ENCODE measurements at regions not wholly inside any gene's neighbourhood (a gene's known extent, or its start where the extent isn't known, plus 50 kb on each side); places are given as distances from the start of the nearest gene placed in this dataset.

DNA sequence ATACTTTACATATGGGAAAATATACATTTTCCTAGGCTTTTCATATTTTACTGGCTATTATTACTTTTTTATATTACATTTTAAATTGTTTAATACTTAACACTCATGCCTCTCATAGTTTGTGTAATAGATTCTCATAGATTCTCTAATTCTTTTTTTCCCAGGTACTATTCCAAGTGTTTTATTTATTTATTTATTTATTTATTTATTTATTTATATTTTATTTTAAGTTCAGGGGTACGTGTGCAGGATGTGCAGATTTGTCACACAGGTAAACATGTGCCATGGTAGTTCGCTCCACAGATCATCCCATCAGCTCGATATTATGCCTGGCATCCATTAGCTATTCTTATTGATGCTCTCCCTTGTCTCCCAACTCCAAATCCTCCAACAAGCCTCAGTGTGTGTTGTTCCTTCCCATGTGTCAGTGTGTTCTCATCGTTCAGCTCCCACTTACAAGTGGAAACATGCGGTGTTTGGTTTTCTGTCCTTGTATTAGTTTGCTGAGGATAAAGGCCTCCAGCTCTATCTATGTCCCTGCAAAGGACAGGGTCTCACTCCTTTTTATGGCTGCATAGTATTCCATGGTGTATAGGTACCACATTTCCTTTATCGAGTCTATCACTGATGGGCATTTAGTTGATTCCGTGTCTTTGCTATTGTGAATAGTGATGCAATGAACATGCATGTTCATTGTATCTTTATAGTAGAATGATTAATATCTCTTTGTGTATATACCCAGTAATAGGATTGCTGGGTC, 205.4 kb upstream of the P2RY1 start:
- DNase-seq: no peak
- Histone ChIP-seq H2BK5ac (ENCODE audit: insufficient read length, low read length) (no peak overlapping the region), H4K5ac (ENCODE audit: insufficient read length, low read depth, low read length) (no peak overlapping the region), H2AK5ac (ENCODE audit: insufficient read length, low read length) (no peak overlapping the region), H3K23me2 (ENCODE audit: insufficient read length, low read depth, low read length, poor library complexity, severe bottlenecking) (no peaks in the 10 kb centered on the region), H3K9me3 (ENCODE audit: control insufficient read depth, low read depth, low read length) (no peaks in the 10 kb centered on the region), H3K79me2 (ENCODE audit: insufficient read depth, low read length) (no peaks in the 10 kb centered on the region), H3K79me1 (ENCODE audit: insufficient read depth, low read depth, low read length, poor library complexity, severe bottlenecking) (no peaks in the 10 kb centered on the region), H2AFZ (ENCODE audit: low read length) (no peak overlapping the region), H2BK20ac (ENCODE audit: low read depth, low read length, poor library complexity, severe bottlenecking) (no peak overlapping the region), H3K9ac (ENCODE audit: extremely low read depth, insufficient read length, low read length) (no peak overlapping the region), H4K8ac (replicated peaks; ENCODE audit: insufficient read length, low read depth, low read length) (no peak overlapping the region), H3K27me3 (ENCODE audit: insufficient read depth, low read length) (no peaks in the 10 kb centered on the region), H3K27ac (ENCODE audit: insufficient read length, low read depth, low read length) (no peak overlapping the region), H3K23ac (ENCODE audit: insufficient read length, low read depth, low read length) (no peak overlapping the region), H4K91ac (ENCODE audit: insufficient read length, low read depth, low read length) (no peak overlapping the region), H3K56ac (ENCODE audit: insufficient read length, low read depth, low read length) (no peak overlapping the region), H3K4ac (ENCODE audit: low read depth, low read length) (no peak overlapping the region), H2BK15ac (ENCODE audit: low read depth, low read length) (no peak overlapping the region), H3K14ac (ENCODE audit: insufficient read depth, low read length) (no peak overlapping the region), H3K4me2 (ENCODE audit: insufficient read depth, insufficient read length, low read length) (no peak overlapping the region), H3T11ph (ENCODE audit: low read length) (no peak overlapping the region), H4K20me1 (ENCODE audit: control insufficient read depth, insufficient read depth, insufficient read length) (no peaks in the 10 kb centered on the region), H3K18ac (ENCODE audit: insufficient read length, low read depth, low read length) (no peak overlapping the region), H2BK12ac (ENCODE audit: insufficient read length, low read depth, low read length) (no peak overlapping the region), H3K4me1 (ENCODE audit: insufficient read depth, low read length) (no peaks in the 10 kb centered on the region), H2BK120ac (ENCODE audit: low read depth, low read length, poor library complexity, severe bottlenecking) (no peak overlapping the region)
- Mint-ChIP-seq H3K27ac (no peak overlapping the region), H3K27me3 (ENCODE audit: low read depth) (no peaks in the 10 kb centered on the region), H3K36me3 (ENCODE audit: insufficient read depth in 1 of 3, low read depth in 3 of 3) (peaks cover 0 to 4% (median 0%) of the 10 kb centered on the region in 3 experiments; a peak in 1 of 7 replicates), H3K4me3 (no peak overlapping the region), H3K9me3 (no peaks in the 10 kb centered on the region; a peak in 1 of 5 replicates), H3K4me1 (no peaks in the 10 kb centered on the region)
- no CpG with 5 or more reads among the region's 7 CpGs for WGBS (ENCODE audit: extremely low coverage, insufficient read length, low lambda C conversion rate)
- TF ChIP-seq, protein P1, sequence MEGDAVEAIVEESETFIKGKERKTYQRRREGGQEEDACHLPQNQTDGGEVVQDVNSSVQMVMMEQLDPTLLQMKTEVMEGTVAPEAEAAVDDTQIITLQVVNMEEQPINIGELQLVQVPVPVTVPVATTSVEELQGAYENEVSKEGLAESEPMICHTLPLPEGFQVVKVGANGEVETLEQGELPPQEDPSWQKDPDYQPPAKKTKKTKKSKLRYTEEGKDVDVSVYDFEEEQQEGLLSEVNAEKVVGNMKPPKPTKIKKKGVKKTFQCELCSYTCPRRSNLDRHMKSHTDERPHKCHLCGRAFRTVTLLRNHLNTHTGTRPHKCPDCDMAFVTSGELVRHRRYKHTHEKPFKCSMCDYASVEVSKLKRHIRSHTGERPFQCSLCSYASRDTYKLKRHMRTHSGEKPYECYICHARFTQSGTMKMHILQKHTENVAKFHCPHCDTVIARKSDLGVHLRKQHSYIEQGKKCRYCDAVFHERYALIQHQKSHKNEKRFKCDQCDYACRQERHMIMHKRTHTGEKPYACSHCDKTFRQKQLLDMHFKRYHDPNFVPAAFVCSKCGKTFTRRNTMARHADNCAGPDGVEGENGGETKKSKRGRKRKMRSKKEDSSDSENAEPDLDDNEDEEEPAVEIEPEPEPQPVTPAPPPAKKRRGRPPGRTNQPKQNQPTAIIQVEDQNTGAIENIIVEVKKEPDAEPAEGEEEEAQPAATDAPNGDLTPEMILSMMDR (conservative IDR thresholded peaks at IDR 0.05): no peak

Data from H9 (cell line).